CD4-positive, alpha-beta T cell (primary cell): ENCODE measurements at regions not wholly inside any gene's neighbourhood (a gene's known extent, or its start where the extent isn't known, plus 50 kb on each side); places are given as distances from the start of the nearest gene placed in this dataset.

Experiments used
- ATAC-seq: fragments of 200-7000 bp; cut with Tn5 transposase; one replicate; pipeline ENCODE4 v1.10.0; 2022; ENCODE audit warnings: mild to moderate bottlenecking; ENCODE audit not compliant: poor library complexity
- CTCF ChIA-PET: fragments of 350-600 bp; sonication (Branson Sonifier 250); formaldehyde crosslinking; loops from one replicate; lab custom pipeline; 2021; ENCODE audit warnings: antibody characterized with exemption, inconsistent platforms; lab: Charles Lee
- POLR2A ChIA-PET: fragments of 350-600 bp; sonication (Branson Sonifier 250); formaldehyde crosslinking; loops from one replicate; lab custom pipeline; 2021; ENCODE audit warnings: antibody characterized with exemption, inconsistent platforms; lab: Charles Lee
- DNase-seq, 14 experiments: peaks; one replicate each; pipeline ENCODE4 v3.0.0-alpha.2; 2013 to 2020; ENCODE audit warnings: mixed read lengths in 2 of 14
- H3K27ac ChIP-seq, 2 donors: one replicate each; pipeline versions ENCODE4 v1.5.1 to v1.7.0; 2013; ENCODE audit warnings: low read length in 2 of 2, low read depth in 1 of 2, mild to moderate bottlenecking in 1 of 2
- H3K27me3 ChIP-seq, 2 experiments: 1 replicate in 1 of 2; 2 replicates in 1 of 2; pipeline versions ENCODE4 v1.6.1 to v1.7.0; 2013; ENCODE audit warnings: low read length in 2 of 2, control low read depth in 1 of 2, mild to moderate bottlenecking in 1 of 2, moderate library complexity in 1 of 2; ENCODE audit not compliant: insufficient read depth in 2 of 2, control insufficient read depth in 1 of 2
- H3K36me3 ChIP-seq: one replicate; pipeline ENCODE4 v1.6.1; 2013; ENCODE audit warnings: low read length, control low read depth; ENCODE audit not compliant: insufficient read depth
- H3K4me1 ChIP-seq: one replicate; pipeline ENCODE4 v1.6.1; 2013; ENCODE audit warnings: low read length, control low read depth; ENCODE audit not compliant: insufficient read depth
- H3K4me3 ChIP-seq: one replicate; pipeline ENCODE4 v1.5.1; 2013; ENCODE audit warnings: mild to moderate bottlenecking, low read length, moderate library complexity
- H3K9me3 ChIP-seq, 2 experiments: 1 replicate in 1 of 2; 2 replicates in 1 of 2; pipeline versions ENCODE4 v1.6.1 to v1.7.0; 2013; ENCODE audit warnings: low read length in 2 of 2, mild to moderate bottlenecking in 2 of 2, control low read depth in 1 of 2, moderate library complexity in 1 of 2; ENCODE audit not compliant: control insufficient read depth in 1 of 2, insufficient read depth in 1 of 2
- H3K27ac Mint-ChIP-seq: one replicate; pipeline ENCODE4 v1.8.0; 2020; ENCODE audit warnings: mixed read lengths
- H3K27me3 Mint-ChIP-seq: one replicate; pipeline ENCODE4 v1.8.0; 2021; ENCODE audit warnings: mixed read lengths
- H3K36me3 Mint-ChIP-seq: one replicate; pipeline ENCODE4 v1.8.0; 2021; ENCODE audit warnings: low read depth, mixed read lengths
- H3K4me1 Mint-ChIP-seq: one replicate; pipeline ENCODE4 v1.8.0; 2021; ENCODE audit warnings: low read depth, mixed read lengths
- H3K4me3 Mint-ChIP-seq: one replicate; pipeline ENCODE4 v1.8.0; 2020; ENCODE audit warnings: mild to moderate bottlenecking, mixed read lengths
- H3K9me3 Mint-ChIP-seq: one replicate; pipeline ENCODE4 v1.8.0; 2020; ENCODE audit warnings: mixed read lengths
- CTCF ChIP-seq: fragments of 200-600 bp; IDR thresholded peaks from one replicate; pipeline ENCODE4 v1.8.0; 2022; ENCODE audit warnings: antibody characterized with exemption, mild to moderate bottlenecking
- intact Hi-C, 2 experiments: fragments of 100-400 bp; cut with DNase I in 1 of 2; cut with micrococcal nuclease in 1 of 2; formaldehyde crosslinking; loops; one replicate each; pipeline versions ENCODE4 v1.15.1 to v1.9.0; 2023 to 2025; cut with DNase I, micrococcal nuclease

GRCh38 chr15:81432179-81432578 is 58.2 kb upstream of the TMC3 start:
- no peaks in the 10 kb centered on the region for H3K4me1 Mint-ChIP-seq
- intact Hi-C loops, result no loop called here

GRCh38 chr15:81427176-81427575 is 53.2 kb upstream of the TMC3 start:
- Mint-ChIP-seq H3K9me3 (peaks cover 4% of the 10 kb centered on the region), H3K4me1 (no peaks in the 10 kb centered on the region), H3K27me3 (no peaks in the 10 kb centered on the region), H3K27ac (no peak overlapping the region), H3K36me3 (no peaks in the 10 kb centered on the region), H3K4me3 (no peak overlapping the region)
- Histone ChIP-seq H3K9me3 (no peaks in the 10 kb centered on the region), H3K4me3 (no peak overlapping the region), H3K27me3 (no peaks in the 10 kb centered on the region), H3K27ac (no peak overlapping the region), H3K36me3 (no peaks in the 10 kb centered on the region), H3K4me1 (no peaks in the 10 kb centered on the region)
- ChIA-PET CTCF (no interaction called here), POLR2A (no interaction called here)
- DNase-seq (no peak), ATAC-seq (no peak)
- intact Hi-C loops, result no loop called here
- TF ChIP-seq CTCF, result no peak

More at GRCh38 chr15:81432179-81432578, 58.2 kb upstream of the TMC3 start:
- no peak for ATAC-seq
- DNase-seq, result no peak
- Mint-ChIP-seq H3K36me3 (no peaks in the 10 kb centered on the region), H3K27me3 (peaks cover 34% of the 10 kb centered on the region), H3K4me3 (no peak overlapping the region), H3K27ac (no peak overlapping the region), H3K9me3 (peaks cover 4% of the 10 kb centered on the region)
- ChIA-PET POLR2A (no interaction called here), CTCF (no interaction called here)
- Histone ChIP-seq H3K9me3 (no peaks in the 10 kb centered on the region), H3K4me3 (no peak overlapping the region), H3K27ac (no peak overlapping the region), H3K27me3 (peaks cover 0 to 5% of the 10 kb centered on the region in 2 experiments), H3K36me3 (no peaks in the 10 kb centered on the region), H3K4me1 (no peaks in the 10 kb centered on the region)
- no peak for TF ChIP-seq CTCF

GRCh38 chr15:81425905-81426304 is 51.9 kb upstream of the TMC3 start:
- H3K36me3 ChIP-seq, result no peaks in the 10 kb centered on the region
- no peaks in the 10 kb centered on the region for H3K9me3 ChIP-seq
- H3K27me3 ChIP-seq, result no peaks in the 10 kb centered on the region
- H3K4me1 ChIP-seq, result no peaks in the 10 kb centered on the region
- H3K27me3 Mint-ChIP-seq, result no peaks in the 10 kb centered on the region
- no peak for ATAC-seq
- DNase-seq, result no peak
- no peaks in the 10 kb centered on the region for H3K36me3 Mint-ChIP-seq
- no peaks in the 10 kb centered on the region for H3K4me1 Mint-ChIP-seq
- no peak overlapping the region for H3K4me3 ChIP-seq
- H3K4me3 Mint-ChIP-seq, result no peak overlapping the region
- ChIA-PET CTCF (no interaction called here), POLR2A (no interaction called here)
- H3K27ac ChIP-seq, result no peak overlapping the region
- intact Hi-C loops, result no loop called here
- H3K9me3 Mint-ChIP-seq, result peaks cover 2% of the 10 kb centered on the region
- H3K27ac Mint-ChIP-seq, result no peak overlapping the region
- no peak for TF ChIP-seq CTCF
